ENCODE measurements at regions not wholly inside any gene's neighbourhood (a gene's known extent, or its start where the extent isn't known, plus 50 kb on each side); places are given as distances from the start of the nearest gene placed in this dataset.

DNA sequence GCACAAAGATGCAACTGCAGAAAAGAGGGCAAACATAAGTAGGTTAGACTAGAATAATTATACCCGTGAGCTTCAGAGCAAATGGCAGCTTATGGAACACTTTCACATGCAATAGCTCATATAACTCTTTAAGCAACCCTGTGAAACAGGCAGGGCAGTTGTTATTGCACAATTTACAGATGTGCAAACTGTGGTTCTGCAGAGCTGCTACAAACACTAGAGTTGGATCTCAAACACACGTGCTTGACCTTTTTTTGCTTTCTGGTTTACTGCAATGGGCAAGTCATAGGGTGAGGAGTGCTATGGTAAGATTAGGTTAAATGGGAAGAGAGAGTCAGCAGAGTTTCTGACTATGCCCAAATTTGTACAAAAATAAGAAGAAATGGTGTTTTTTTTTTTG lies 610.8 kb downstream of the GATA3 start (continued):
- no peak for TF ChIP-seq SUZ12 (IDR thresholded peaks at IDR 0.05; ENCODE audit: unreplicated experiment)
- TF ChIP-seq, protein P1, sequence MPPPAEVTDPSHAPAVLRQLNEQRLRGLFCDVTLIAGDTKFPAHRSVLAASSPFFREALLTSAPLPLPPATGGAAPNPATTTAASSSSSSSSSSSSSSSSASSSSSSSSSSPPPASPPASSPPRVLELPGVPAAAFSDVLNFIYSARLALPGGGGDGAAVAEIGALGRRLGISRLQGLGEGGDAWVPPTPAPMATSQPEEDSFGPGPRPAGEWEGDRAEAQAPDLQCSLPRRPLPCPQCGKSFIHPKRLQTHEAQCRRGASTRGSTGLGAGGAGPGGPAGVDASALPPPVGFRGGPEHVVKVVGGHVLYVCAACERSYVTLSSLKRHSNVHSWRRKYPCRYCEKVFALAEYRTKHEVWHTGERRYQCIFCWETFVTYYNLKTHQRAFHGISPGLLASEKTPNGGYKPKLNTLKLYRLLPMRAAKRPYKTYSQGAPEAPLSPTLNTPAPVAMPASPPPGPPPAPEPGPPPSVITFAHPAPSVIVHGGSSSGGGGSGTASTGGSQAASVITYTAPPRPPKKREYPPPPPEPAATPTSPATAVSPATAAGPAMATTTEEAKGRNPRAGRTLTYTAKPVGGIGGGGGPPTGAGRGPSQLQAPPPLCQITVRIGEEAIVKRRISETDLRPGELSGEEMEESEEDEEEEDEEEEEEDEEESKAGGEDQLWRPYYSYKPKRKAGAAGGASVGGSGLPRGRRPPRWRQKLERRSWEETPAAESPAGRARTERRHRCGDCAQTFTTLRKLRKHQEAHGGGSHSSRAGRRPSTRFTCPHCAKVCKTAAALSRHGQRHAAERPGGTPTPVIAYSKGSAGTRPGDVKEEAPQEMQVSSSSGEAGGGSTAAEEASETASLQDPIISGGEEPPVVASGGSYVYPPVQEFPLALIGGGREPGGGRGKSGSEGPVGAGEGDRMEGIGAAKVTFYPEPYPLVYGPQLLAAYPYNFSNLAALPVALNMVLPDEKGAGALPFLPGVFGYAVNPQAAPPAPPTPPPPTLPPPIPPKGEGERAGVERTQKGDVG (CRISPR knock-in tag; IDR thresholded peaks at IDR 0.05), result no peak
- TF ChIP-seq CHD2 (IDR thresholded peaks at IDR 0.05; ENCODE audit: borderline replicate concordance, low read depth, low read length), result no peak
- no peak for TF ChIP-seq NFXL1 (IDR thresholded peaks at IDR 0.05; ENCODE audit: borderline replicate concordance)
- no peak for TF ChIP-seq DPF2 (IDR thresholded peaks at IDR 0.05)
- no peak for TF ChIP-seq EZH2 (IDR thresholded peaks at IDR 0.05; ENCODE audit: borderline replicate concordance, control insufficient read depth, low read depth, low read length)
- TF ChIP-seq MEF2A (IDR thresholded peaks at IDR 0.05; ENCODE audit: insufficient read depth, low read depth, low read length), result no peak
- TF ChIP-seq SREBF2 (IDR thresholded peaks at IDR 0.05; ENCODE audit: low read length), result no peak

DNA sequence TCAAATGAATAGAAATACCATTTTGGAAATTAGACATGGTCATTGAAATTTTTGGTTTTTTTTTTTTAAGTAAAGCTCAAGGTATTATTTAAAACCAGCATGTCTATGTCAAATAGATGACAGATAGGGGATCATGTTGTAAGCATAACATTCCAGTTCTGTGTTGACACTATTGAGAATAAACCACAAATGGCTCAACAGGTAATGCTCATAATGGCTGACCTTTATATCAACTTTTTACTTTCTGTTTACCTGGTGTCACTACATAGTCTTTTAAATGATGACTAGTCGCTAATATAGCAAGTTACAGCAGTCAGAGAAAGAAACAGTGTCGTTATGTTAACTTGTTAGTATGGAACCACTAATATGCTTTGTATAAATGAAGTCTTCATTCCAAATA lies 616.0 kb downstream of the GATA3 start:
- H3K4me3 ChIP-seq, result no peak overlapping the region
- RAD21 ChIA-PET (ENCODE audit: unreplicated experiment), result no interaction called here
- H3K4me1 ChIP-seq (ENCODE audit: control insufficient read depth, insufficient read depth, low read length), result no peaks in the 10 kb centered on the region
- TF ChIP-seq PAX5 (IDR thresholded peaks at IDR 0.05; ENCODE audit: borderline replicate concordance, low read depth, low read length), result no peak
- no peak for TF ChIP-seq MEF2A (IDR thresholded peaks at IDR 0.05; ENCODE audit: insufficient read depth, low read depth, low read length)
- H3K27me3 ChIP-seq (replicated peaks in 1 of 2; ENCODE audit: control insufficient read depth in 2 of 2, insufficient read depth in 2 of 2, low read length in 1 of 2), result no peaks in the 10 kb centered on the region
- no peak for ATAC-seq
- no peak overlapping the region for H3K4me2 ChIP-seq (ENCODE audit: control insufficient read depth, insufficient read depth)
- no peak overlapping the region for H2AFZ ChIP-seq (ENCODE audit: control insufficient read depth, low read depth, low read length)
- H3K27ac ChIP-seq (ENCODE audit: control insufficient read depth, insufficient read depth), result no peak overlapping the region
- SMC1A ChIA-PET (ENCODE audit: uncharacterized antibody, unreplicated experiment), result interaction anchor here (1.1 kb wide), 1 partner anchor 24 kb away, joined by 4 read pairs; no protein-coding TSS in a partner anchor
- H3K36me3 ChIP-seq (ENCODE audit: control insufficient read depth in 2 of 2, insufficient read depth in 2 of 2, low read length in 1 of 2), result no peaks in the 10 kb centered on the region
- intact Hi-C loops (cut with micrococcal nuclease; ENCODE audit: unreplicated experiment), result no loop called here
- POLR2A ChIA-PET, result no interaction called here
- H3K9ac ChIP-seq (ENCODE audit: control insufficient read depth, insufficient read depth, low read length), result no peak overlapping the region
- no peaks in the 10 kb centered on the region for H3K9me3 ChIP-seq (replicated peaks; ENCODE audit: control insufficient read depth, insufficient read depth, low read length)
- in situ Hi-C loops (cut with MboI), result no loop called here
- no peaks in the 10 kb centered on the region for H3K79me2 ChIP-seq (ENCODE audit: control insufficient read depth, insufficient read depth, low read length)
- WGBS (ENCODE audit: insufficient coverage, insufficient replicate concordance, low lambda C conversion rate, missing lambda C conversion rate), result 11% methylated on average over 2 of the region's 2 CpGs
- DNase-seq (ENCODE audit: low read depth, low spot score), result no peak
- BruUV-seq (replicated peaks), result no TSS peak
- no peaks in the 10 kb centered on the region for H4K20me1 ChIP-seq (ENCODE audit: control insufficient read depth, insufficient read depth)
- CTCF ChIA-PET, result no interaction called here
- no peak for FAIRE-seq
